ENCODE measurements at regions not wholly inside any gene's neighbourhood (a gene's known extent, or its start where the extent isn't known, plus 50 kb on each side); places are given as distances from the start of the nearest gene placed in this dataset.

- no peak for TF ChIP-seq MCM7 (IDR thresholded peaks at IDR 0.05)
- no peak for TF ChIP-seq MLX (CRISPR knock-in tag; conservative IDR thresholded peaks at IDR 0.05)
- TF ChIP-seq, protein P1, sequence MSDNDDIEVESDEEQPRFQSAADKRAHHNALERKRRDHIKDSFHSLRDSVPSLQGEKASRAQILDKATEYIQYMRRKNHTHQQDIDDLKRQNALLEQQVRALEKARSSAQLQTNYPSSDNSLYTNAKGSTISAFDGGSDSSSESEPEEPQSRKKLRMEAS (CRISPR knock-in tag; IDR thresholded peaks at IDR 0.05): no peak
- no peak for TF ChIP-seq ZNF277 (CRISPR knock-in tag; IDR thresholded peaks at IDR 0.05; ENCODE audit: borderline replicate concordance)
- TF ChIP-seq ZNF431 (CRISPR knock-in tag; IDR thresholded peaks at IDR 0.05): no peak
- no peak for TF ChIP-seq GTF2F1 (IDR thresholded peaks at IDR 0.05; ENCODE audit: low read depth, low read length)
- no peak for TF ChIP-seq OTX1 (CRISPR knock-in tag; IDR thresholded peaks at IDR 0.05)
Measured at GRCh38 chr6:114862819-114863218, 520.0 kb upstream of the HS3ST5 start (continued).

- no peak for ATAC-seq
- Histone ChIP-seq H3K36me3 (ENCODE audit: control insufficient read depth, insufficient read depth, low read length) (no peaks in the 10 kb centered on the region), H3K4me1 (replicated peaks in 1 of 2; ENCODE audit: control insufficient read depth in 2 of 2, insufficient read depth in 2 of 2, low read length in 2 of 2) (no peaks in the 10 kb centered on the region), H3K27ac (ENCODE audit: extremely low read depth, low read depth, low read length) (no peak overlapping the region), H2AFZ (ENCODE audit: low read depth, low read length) (no peak overlapping the region), H3K27me3 (ENCODE audit: control insufficient read depth in 2 of 2, insufficient read depth in 2 of 2, low read length in 2 of 2) (no peaks in the 10 kb centered on the region), H3K4me2 (ENCODE audit: insufficient read depth, low read length) (no peak overlapping the region), H3K4me3 (no peak overlapping the region), H3K9ac (ENCODE audit: insufficient read depth in 1 of 2, low read depth in 2 of 2, low read length in 2 of 2) (no peak overlapping the region), H4K20me1 (replicated peaks; ENCODE audit: control insufficient read depth, insufficient read depth, low read length) (no peaks in the 10 kb centered on the region), H3K9me1 (ENCODE audit: control insufficient read depth, insufficient read depth, low read length) (no peaks in the 10 kb centered on the region), H3K9me3 (replicated peaks; ENCODE audit: control insufficient read depth, insufficient read depth, low read depth, low read length) (no peaks in the 10 kb centered on the region), H3K79me2 (ENCODE audit: control insufficient read depth, insufficient read depth, low read length) (no peaks in the 10 kb centered on the region)
- TF ChIP-seq HDAC3 (IDR thresholded peaks at IDR 0.05; ENCODE audit: borderline replicate concordance, partially characterized antibody): no peak
- TF ChIP-seq CREB3L1 (IDR thresholded peaks at IDR 0.05; ENCODE audit: borderline replicate concordance, low read depth): no peak
- no peak for TF ChIP-seq KDM4B (IDR thresholded peaks at IDR 0.05; ENCODE audit: borderline replicate concordance in 2 of 2, low read depth in 1 of 2)
- no peak for TF ChIP-seq CXXC5 (CRISPR knock-in tag; IDR thresholded peaks at IDR 0.05)
- CTCF ChIA-PET (ENCODE audit: low intra/inter-chr PET ratio): no interaction called here
- POLR2A ChIA-PET: no interaction called here
- in situ Hi-C loops (cut with MboI): no loop called here
- DNase-seq (ENCODE audit: extremely low read depth in 1 of 4, low spot score in 3 of 4): no peak
- intact Hi-C loops (cut with micrococcal nuclease): no loop called here
- 0% methylated on average over 1 of the region's 1 CpG for WGBS (ENCODE audit: insufficient coverage, low coverage, missing lambda C conversion rate)
- BruUV-seq (replicated peaks): no TSS peak
- no peak for FAIRE-seq
Measured at GRCh38 chr6:114862064-114862463, 519.2 kb upstream of the HS3ST5 start.

All from K562 (cell line).